NB4 (cell line): ENCODE measurements at regions not wholly inside any gene's neighbourhood (a gene's known extent, or its start where the extent isn't known, plus 50 kb on each side); places are given as distances from the start of the nearest gene placed in this dataset.
"Not testable (repeated sequence)": the region's sequence is repeated elsewhere in the genome, so short reads cannot be mapped to it uniquely, and the experiment has no call there.

Source experiments
- CTCF ChIP-seq: IDR thresholded peaks from one replicate; pipeline ENCODE4 v1.5.1; 2012; ENCODE audit warnings: low read depth, low read length
- MYC ChIP-seq: IDR thresholded peaks from 2 replicates; pipeline ENCODE4 v1.6.1; 2011; ENCODE audit warnings: low read depth, low read length
- POLR2A ChIP-seq: IDR thresholded peaks from 2 replicates; pipeline ENCODE4 v1.6.1; 2011; ENCODE audit warnings: mild to moderate bottlenecking; ENCODE audit not compliant: insufficient read length; ENCODE audit errors: extremely low read depth

- TF ChIP-seq CTCF, MYC, POLR2A: not testable (repeated sequence)
These were observed 354.0 kb upstream of the JARID2 start for GRCh38 chr6:14891820-14892375.
